Stimulated activated naive CD4-positive, alpha-beta T cell (primary cell): ENCODE measurements at regions not wholly inside any gene's neighbourhood (a gene's known extent, or its start where the extent isn't known, plus 50 kb on each side); places are given as distances from the start of the nearest gene placed in this dataset.
"Not testable (repeated sequence)": the region's sequence is repeated elsewhere in the genome, so short reads cannot be mapped to it uniquely, and the experiment has no call there.

Experiments
- DNase-seq, 6 experiments: peaks; one replicate each; lab custom pipeline; 2025; lab: John Stamatoyannopoulos, UW

GRCh38 chr6:86609549-86610388 is 327.6 kb upstream of the HTR1E start:
- DNase-seq = no peak

- not testable (repeated sequence) for DNase-seq
Measured at GRCh38 chr6:86603364-86603763, 334.0 kb upstream of the HTR1E start.

GRCh38 chr6:86602093-86602492 is 335.2 kb upstream of the HTR1E start:
- not testable (repeated sequence) for DNase-seq

GRCh38 chr6:86598969-86599368 is 338.4 kb upstream of the HTR1E start:
- not testable (repeated sequence) for DNase-seq

GRCh38 chr6:86595641-86596040 is 341.7 kb upstream of the HTR1E start:
- DNase-seq = no peak

- DNase-seq = no peak
Measured at GRCh38 chr6:86586195-86586594, 351.1 kb upstream of the HTR1E start.

- no peak for DNase-seq
Measured at GRCh38 chr6:86581833-86582232, 355.5 kb upstream of the HTR1E start.

GRCh38 chr6:86563197-86563596 is 374.1 kb upstream of the HTR1E start:
- no peak for DNase-seq

GRCh38 chr6:86558318-86558717 is 379.0 kb upstream of the HTR1E start:
- no peak for DNase-seq

GRCh38 chr6:86537292-86537861 is 400.0 kb upstream of the HTR1E start:
- DNase-seq = no peak

- no peak for DNase-seq
Measured at GRCh38 chr6:86536121-86536520, 401.2 kb upstream of the HTR1E start.

GRCh38 chr6:86535100-86535499 is 402.2 kb upstream of the HTR1E start:
- DNase-seq = no peak

- DNase-seq = no peak
Measured at GRCh38 chr6:86529635-86530034, 407.7 kb upstream of the HTR1E start.

- no peak for DNase-seq
Measured at GRCh38 chr6:86526238-86526637, 411.1 kb upstream of the HTR1E start.

- DNase-seq = no peak
Measured at GRCh38 chr6:86516087-86516486, 421.2 kb upstream of the HTR1E start.

- DNase-seq = no peak
Measured at GRCh38 chr6:86511962-86512361, 425.4 kb upstream of the HTR1E start.

- DNase-seq = no peak
Measured at GRCh38 chr6:86508230-86508629, 429.1 kb upstream of the HTR1E start.

- DNase-seq = no peak
Measured at GRCh38 chr6:86502497-86502896, 434.8 kb upstream of the HTR1E start.

- no peak for DNase-seq
Measured at GRCh38 chr6:86500035-86500434, 437.3 kb upstream of the HTR1E start.

GRCh38 chr6:86489042-86489441 is 448.3 kb upstream of the HTR1E start:
- DNase-seq = not testable (repeated sequence)

- no peak for DNase-seq
Measured at GRCh38 chr6:86487660-86488221, 449.6 kb upstream of the HTR1E start.

- DNase-seq = not testable (repeated sequence)
Measured at GRCh38 chr6:86478316-86478715, 459.0 kb upstream of the HTR1E start.

- no peak for DNase-seq
Measured at GRCh38 chr6:86477500-86478148, 459.7 kb upstream of the HTR1E start.
